OCI-LY7 (cell line): ENCODE measurements at regions not wholly inside any gene's neighbourhood (a gene's known extent, or its start where the extent isn't known, plus 50 kb on each side); places are given as distances from the start of the nearest gene placed in this dataset.

Experiments
- BruUV-seq: library from RNA; stranded (reverse); fragments of 400-500 nt; replicated peaks from 2 replicates; lab custom pipeline; 2021; lab: Mats Ljungman, UMichigan
- CTCF ChIA-PET: fragments of 300-600 bp; sonication (Branson Sonifier 250); formaldehyde crosslinking; loops from one replicate; lab custom pipeline; 2022; ENCODE audit warnings: antibody characterized with exemption; ENCODE audit not compliant: unreplicated experiment; lab: Charles Lee
- POLR2A ChIA-PET: fragments of 300-600 bp; sonication (Branson Sonifier 250); formaldehyde crosslinking; loops from one replicate; lab custom pipeline; 2022; ENCODE audit warnings: antibody characterized with exemption; lab: Charles Lee
- DNase-seq: peaks from one replicate; pipeline ENCODE4 v3.0.0-alpha.2; 2015; ENCODE audit warnings: low spot score
- H2AFZ ChIP-seq: fragments of 200-600 bp; sonication (generic), shearing (Covaris generic); 2 replicates; pipeline ENCODE4 v1.6.1; 2014; ENCODE audit warnings: mild to moderate bottlenecking, antibody characterized with exemption, low read length, moderate library complexity
- H3K27ac ChIP-seq: fragments of 200-600 bp; sonication (generic); 2 replicates; pipeline ENCODE4 v1.5.1; 2014; ENCODE audit warnings: mixed run types, low read depth, mild to moderate bottlenecking, moderate library complexity, low read length, inconsistent platforms; ENCODE audit not compliant: poor library complexity, severe bottlenecking
- H3K36me3 ChIP-seq: fragments of 200-600 bp; sonication (generic); 2 replicates; pipeline ENCODE4 v1.6.1; 2014; ENCODE audit warnings: mild to moderate bottlenecking, antibody characterized with exemption, low read length, moderate library complexity, mixed read lengths; ENCODE audit not compliant: insufficient read depth
- H3K4me1 ChIP-seq: fragments of 200-600 bp; sonication (generic); 2 replicates; pipeline ENCODE4 v1.5.1; 2014; ENCODE audit warnings: mild to moderate bottlenecking, low read length; ENCODE audit not compliant: insufficient read depth, poor library complexity, severe bottlenecking
- H3K4me2 ChIP-seq: fragments of 200-600 bp; sonication (generic); 2 replicates; pipeline ENCODE4 v1.6.1; 2014; ENCODE audit warnings: mild to moderate bottlenecking, low read length
- H3K4me3 ChIP-seq: fragments of 200-600 bp; sonication (generic); 2 replicates; pipeline ENCODE4 v1.5.1; 2014; ENCODE audit warnings: mild to moderate bottlenecking, low read depth, low read length; ENCODE audit not compliant: poor library complexity, severe bottlenecking
- H3K79me2 ChIP-seq: fragments of 200-600 bp; sonication (generic); 2 replicates; pipeline ENCODE4 v1.6.1; 2016; ENCODE audit warnings: low read depth, mild to moderate bottlenecking, low read length, moderate library complexity, mixed read lengths; ENCODE audit not compliant: insufficient read depth
- H3K9me2 ChIP-seq: fragments of 200-600 bp; sonication (generic); 2 replicates; pipeline ENCODE4 v1.6.1; 2016; ENCODE audit warnings: mild to moderate bottlenecking, low read length, mixed read lengths; ENCODE audit not compliant: insufficient read depth
- H3K9me3 ChIP-seq: fragments of 200-600 bp; sonication (generic); 2 replicates; pipeline ENCODE4 v1.6.1; 2014; ENCODE audit warnings: mild to moderate bottlenecking, mixed run types, low read length, mixed read lengths
- H4K20me1 ChIP-seq: fragments of 200-600 bp; sonication (generic); 2 replicates; pipeline ENCODE4 v1.6.1; 2014; ENCODE audit warnings: mild to moderate bottlenecking, antibody characterized with exemption, low read length, moderate library complexity, mixed read lengths; ENCODE audit not compliant: insufficient read depth
- CTCF ChIP-seq: fragments of 200-600 bp; sonication (generic); conservative IDR thresholded peaks from 2 replicates; pipeline ENCODE4 v1.5.1; 2014; ENCODE audit warnings: mild to moderate bottlenecking, antibody characterized with exemption, low read length, moderate library complexity, mixed read lengths
- EZH2phosphoT487 ChIP-seq: fragments of 200-600 bp; sonication (generic); IDR thresholded peaks from 2 replicates; pipeline ENCODE4 v1.6.1; 2018; ENCODE audit warnings: low read depth, borderline replicate concordance, mild to moderate bottlenecking, mixed run types, antibody characterized with exemption, low read length, moderate library complexity, mixed read lengths
- intact Hi-C: fragments of 100-400 bp; cut with micrococcal nuclease; formaldehyde crosslinking; loops from one replicate; pipeline ENCODE4 v1.10.0; 2022; ENCODE audit not compliant: unreplicated experiment

DNA sequence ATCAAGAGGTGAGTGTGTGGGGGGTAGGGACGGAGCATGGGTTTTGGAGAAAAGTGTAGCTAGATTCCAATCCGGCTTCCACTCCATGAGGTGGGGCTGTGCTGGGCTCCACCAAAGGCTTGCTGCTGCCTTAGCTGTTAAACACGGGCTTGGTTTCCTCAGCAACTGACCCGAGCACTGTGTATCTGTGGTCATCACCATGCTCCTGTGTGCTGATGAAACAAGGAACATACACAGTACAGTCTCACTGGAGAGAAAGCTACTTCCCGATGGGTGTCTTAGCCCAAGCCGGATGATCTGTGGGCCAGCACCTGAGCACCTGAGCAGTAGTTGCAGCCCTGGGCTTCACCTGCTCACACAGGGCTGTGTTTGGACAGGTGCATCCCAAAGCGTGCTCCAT lies 52.9 kb upstream of the VRK1 start:
- Histone ChIP-seq H2AFZ (no peak overlapping the region), H4K20me1 (no peaks in the 10 kb centered on the region), H3K4me2 (no peak overlapping the region), H3K4me1 (no peaks in the 10 kb centered on the region), H3K9me2 (no peaks in the 10 kb centered on the region), H3K79me2 (no peaks in the 10 kb centered on the region), H3K36me3 (no peaks in the 10 kb centered on the region), H3K9me3 (no peaks in the 10 kb centered on the region), H3K27ac (no peak overlapping the region), H3K4me3 (no peak overlapping the region)
- no peak for TF ChIP-seq CTCF
- no peak for DNase-seq
- no TSS peak for BruUV-seq
- CTCF ChIA-PET, result no interaction called here
- POLR2A ChIA-PET, result no interaction called here
- intact Hi-C loops, result no loop called here

DNA sequence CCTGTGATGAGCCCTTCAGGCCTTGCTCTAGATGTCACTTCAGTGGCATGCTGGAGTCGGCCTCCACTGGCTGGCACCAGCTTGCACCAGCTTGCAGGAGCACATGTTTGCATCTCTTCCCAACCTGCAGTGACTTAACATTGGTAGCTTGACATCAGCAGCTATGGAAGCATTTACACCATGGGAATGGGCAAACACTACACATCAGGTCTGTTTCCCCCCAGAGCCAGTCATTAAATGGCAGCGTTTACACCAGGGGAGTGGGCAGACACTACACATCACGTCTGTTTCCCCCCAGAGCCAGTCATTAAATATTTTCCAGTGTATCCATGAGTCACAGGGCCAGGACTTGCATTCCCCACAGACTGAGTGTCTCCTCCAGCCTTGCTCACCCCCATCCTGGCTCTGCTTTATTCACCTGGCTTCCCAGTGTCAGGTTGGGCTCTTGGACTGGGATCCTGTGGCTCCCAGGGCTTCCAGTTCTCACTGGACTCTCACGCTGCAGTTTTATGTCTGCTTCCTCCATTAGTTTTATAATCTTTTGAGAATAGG lies 51.6 kb upstream of the VRK1 start:
- TF ChIP-seq CTCF (no peak), EZH2phosphoT487 (no peak)
- Histone ChIP-seq H4K20me1 (no peaks in the 10 kb centered on the region), H3K4me3 (no peak overlapping the region), H3K9me3 (no peaks in the 10 kb centered on the region), H3K4me2 (no peak overlapping the region), H3K27ac (no peak overlapping the region), H2AFZ (no peak overlapping the region), H3K79me2 (no peaks in the 10 kb centered on the region), H3K4me1 (no peaks in the 10 kb centered on the region), H3K9me2 (no peaks in the 10 kb centered on the region), H3K36me3 (no peaks in the 10 kb centered on the region)
- CTCF ChIA-PET, result no interaction called here
- BruUV-seq, result no TSS peak
- no peak for DNase-seq
- intact Hi-C loops, result no loop called here
- POLR2A ChIA-PET, result no interaction called here

- TF ChIP-seq EZH2phosphoT487 (no peak), CTCF (no peak)
- Histone ChIP-seq H3K36me3 (no peaks in the 10 kb centered on the region), H3K4me1 (no peaks in the 10 kb centered on the region), H3K27ac (no peak overlapping the region), H4K20me1 (no peaks in the 10 kb centered on the region), H3K4me3 (no peak overlapping the region), H3K79me2 (no peaks in the 10 kb centered on the region), H2AFZ (no peak overlapping the region), H3K9me2 (no peaks in the 10 kb centered on the region), H3K4me2 (no peak overlapping the region), H3K9me3 (no peaks in the 10 kb centered on the region)
- no TSS peak for BruUV-seq
- no peak for DNase-seq
- POLR2A ChIA-PET, result no interaction called here
- CTCF ChIA-PET, result no interaction called here
- intact Hi-C loops, result no loop called here
Observed at GRCh38 chr14:96746101-96746500, 51.1 kb upstream of the VRK1 start.
